ENCODE measurements at regions not wholly inside any gene's neighbourhood (a gene's known extent, or its start where the extent isn't known, plus 50 kb on each side); places are given as distances from the start of the nearest gene placed in this dataset.
A peak's percentile ranks its signal among the peaks of the same experiment; 100 is the strongest.

DNA sequence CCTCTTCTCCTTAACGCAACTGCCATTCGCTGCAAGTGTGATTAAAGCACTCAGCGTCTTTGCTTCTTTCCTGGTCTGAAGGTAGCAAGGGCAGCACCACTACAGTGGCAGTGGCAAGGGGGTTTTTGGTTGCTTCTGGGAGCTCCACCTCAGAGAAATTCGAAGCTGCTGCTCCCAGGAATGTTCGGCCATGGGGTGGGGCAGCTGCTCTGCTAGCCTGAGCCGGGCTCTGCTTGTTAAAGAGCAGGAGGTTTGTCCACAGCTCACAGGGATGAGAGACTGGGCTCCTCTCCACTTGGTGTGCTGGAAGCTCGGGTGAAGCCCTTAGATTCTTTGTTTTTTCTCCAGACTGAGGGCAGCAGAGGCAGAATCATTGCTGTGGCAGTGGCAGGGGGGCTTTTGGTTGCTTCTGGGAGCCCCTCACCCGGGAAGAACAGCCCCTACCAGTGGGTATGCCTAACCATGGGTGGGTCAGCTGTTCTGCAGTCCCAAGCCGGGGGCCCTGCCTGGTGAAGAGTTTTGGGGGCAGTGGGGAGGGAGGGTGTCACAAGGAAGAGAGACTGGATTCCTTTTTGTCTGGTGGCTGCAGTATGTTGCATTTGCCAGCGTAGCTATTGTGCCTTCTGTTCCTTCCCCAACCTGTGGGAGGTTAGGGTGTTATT is 340.2 kb downstream of the AEBP2 start:
- TF ChIP-seq, protein P1, sequence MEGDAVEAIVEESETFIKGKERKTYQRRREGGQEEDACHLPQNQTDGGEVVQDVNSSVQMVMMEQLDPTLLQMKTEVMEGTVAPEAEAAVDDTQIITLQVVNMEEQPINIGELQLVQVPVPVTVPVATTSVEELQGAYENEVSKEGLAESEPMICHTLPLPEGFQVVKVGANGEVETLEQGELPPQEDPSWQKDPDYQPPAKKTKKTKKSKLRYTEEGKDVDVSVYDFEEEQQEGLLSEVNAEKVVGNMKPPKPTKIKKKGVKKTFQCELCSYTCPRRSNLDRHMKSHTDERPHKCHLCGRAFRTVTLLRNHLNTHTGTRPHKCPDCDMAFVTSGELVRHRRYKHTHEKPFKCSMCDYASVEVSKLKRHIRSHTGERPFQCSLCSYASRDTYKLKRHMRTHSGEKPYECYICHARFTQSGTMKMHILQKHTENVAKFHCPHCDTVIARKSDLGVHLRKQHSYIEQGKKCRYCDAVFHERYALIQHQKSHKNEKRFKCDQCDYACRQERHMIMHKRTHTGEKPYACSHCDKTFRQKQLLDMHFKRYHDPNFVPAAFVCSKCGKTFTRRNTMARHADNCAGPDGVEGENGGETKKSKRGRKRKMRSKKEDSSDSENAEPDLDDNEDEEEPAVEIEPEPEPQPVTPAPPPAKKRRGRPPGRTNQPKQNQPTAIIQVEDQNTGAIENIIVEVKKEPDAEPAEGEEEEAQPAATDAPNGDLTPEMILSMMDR (IDR thresholded peaks at IDR 0.05; ENCODE audit: low read depth, low read length, missing control alignments), result no peak
- no peak overlapping the region for H3K4me3 ChIP-seq (ENCODE audit: low read depth, low read length)

DNA sequence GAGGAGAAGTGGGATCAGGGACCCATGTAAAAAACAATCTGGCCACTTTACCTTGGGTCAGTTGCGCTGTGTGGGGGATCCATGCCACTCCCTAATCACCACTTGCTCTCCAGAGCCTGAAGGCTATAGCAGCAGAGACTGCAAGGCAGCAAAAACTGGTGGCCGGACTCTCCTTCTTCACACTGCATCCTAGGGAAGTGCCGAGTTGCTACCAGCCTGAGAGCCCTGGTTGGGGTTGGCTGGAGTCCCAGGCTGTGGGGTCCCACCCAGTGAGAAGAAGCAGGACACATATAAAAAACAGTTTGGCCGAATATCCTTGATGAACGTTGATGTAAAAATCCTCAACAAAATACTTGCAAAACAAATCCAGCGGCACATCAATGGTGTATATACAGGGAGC is 341.2 kb downstream of the AEBP2 start:
- no peak for DNase-seq
- TF ChIP-seq, protein P1 (IDR thresholded peaks at IDR 0.05; ENCODE audit: low read depth, low read length, missing control alignments), result no peak
- in situ Hi-C loops (cut with HindIII; ENCODE audit: low pct_ligation_motif_present, low sequenced_read_pairs), result no loop called here

More for the DNA sequence above, 340.2 kb downstream of the AEBP2 start:
- in situ Hi-C loops (cut with HindIII; ENCODE audit: low pct_ligation_motif_present, low sequenced_read_pairs), result no loop called here
- Histone ChIP-seq H3K27ac (no peak overlapping the region), H3K36me3 (replicated peaks) (no peaks in the 10 kb centered on the region), H3K27me3 (replicated peaks) (no peaks in the 10 kb centered on the region)
- DNase-seq, result no peak

DNA sequence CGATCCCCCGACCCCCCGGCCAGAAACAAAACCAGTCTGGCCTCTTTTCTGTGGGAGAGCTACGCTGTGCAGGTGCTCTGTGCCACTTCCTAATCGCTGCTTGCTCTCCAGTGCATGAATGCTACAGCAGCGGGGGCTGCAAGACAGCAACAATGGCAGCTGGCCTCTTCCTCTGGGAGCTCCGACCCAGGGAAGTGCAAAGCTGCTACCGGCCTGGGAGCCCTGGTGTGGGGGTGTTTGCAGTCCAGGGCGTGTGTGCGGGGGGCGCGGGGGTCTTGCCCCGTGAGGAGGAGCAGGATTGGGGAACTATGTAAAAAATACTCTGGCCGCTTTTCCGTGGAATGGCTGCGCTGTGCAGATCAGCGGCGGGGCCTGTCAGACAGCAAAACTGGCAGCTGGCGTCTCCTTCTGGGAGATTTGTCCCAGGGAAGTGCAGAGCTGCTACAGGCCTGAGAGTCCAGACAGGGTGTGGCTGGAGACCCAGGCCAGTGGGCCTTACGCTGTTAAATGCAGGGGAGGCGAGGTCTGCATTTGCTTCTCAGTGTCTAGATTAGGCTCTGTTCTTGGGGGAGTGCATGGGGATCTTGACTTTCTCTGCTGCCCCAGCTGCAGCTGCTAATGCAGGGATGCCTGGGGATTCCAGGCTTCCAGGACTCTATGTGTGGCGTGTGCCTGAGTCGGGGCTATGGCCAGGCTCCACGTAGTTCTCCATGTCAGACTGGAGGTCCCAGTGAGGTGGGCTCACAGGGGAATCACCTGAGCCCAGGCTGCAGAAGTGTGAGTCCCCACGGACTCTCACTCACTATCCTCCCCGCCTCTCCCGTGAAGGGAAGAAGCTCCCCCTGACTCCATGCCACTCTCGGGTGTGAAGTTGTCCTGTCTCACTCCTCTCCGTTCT is 344.5 kb downstream of the AEBP2 start:
- no peak overlapping the region for H3K27ac ChIP-seq
- H3K36me3 ChIP-seq (replicated peaks), result no peaks in the 10 kb centered on the region
- in situ Hi-C loops (cut with HindIII; ENCODE audit: low pct_ligation_motif_present, low sequenced_read_pairs), result no loop called here
- TF ChIP-seq, protein P1 (IDR thresholded peaks at IDR 0.05; ENCODE audit: low read depth, low read length, missing control alignments), result no peak
- no peaks in the 10 kb centered on the region for H3K27me3 ChIP-seq (replicated peaks)
- H3K4me3 ChIP-seq (ENCODE audit: low read depth, low read length), result peak overlapping the region; percentile 15
- DNase-seq, result no peak

More for the DNA sequence above, 341.2 kb downstream of the AEBP2 start:
- H3K27ac ChIP-seq, result no peak overlapping the region
- H3K36me3 ChIP-seq (replicated peaks), result no peaks in the 10 kb centered on the region
- no peak overlapping the region for H3K4me3 ChIP-seq (ENCODE audit: low read depth, low read length)
- no peaks in the 10 kb centered on the region for H3K27me3 ChIP-seq (replicated peaks)

DNA sequence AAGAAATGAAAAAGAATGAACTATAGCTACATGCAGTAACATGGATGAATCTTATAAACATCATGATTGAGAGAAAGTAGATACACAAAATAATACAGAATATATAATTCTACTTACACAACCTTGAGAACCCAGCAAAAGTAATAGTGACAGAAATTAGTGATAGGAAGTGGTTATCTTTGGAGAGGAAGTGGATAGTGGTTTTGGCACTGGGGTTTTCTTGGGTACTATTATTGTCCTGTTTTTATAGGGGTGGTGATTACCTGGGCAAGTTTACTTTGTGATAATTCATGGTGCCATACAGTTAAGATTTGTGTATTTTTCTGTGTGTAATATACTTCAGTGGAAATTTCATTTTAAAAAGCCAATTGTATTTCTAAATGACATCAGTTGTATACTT is 352.7 kb downstream of the AEBP2 start:
- no peak for DNase-seq
- TF ChIP-seq, protein P1 (IDR thresholded peaks at IDR 0.05; ENCODE audit: low read depth, low read length, missing control alignments), result no peak
- Histone ChIP-seq H3K36me3 (replicated peaks) (no peaks in the 10 kb centered on the region), H3K4me3 (ENCODE audit: low read depth, low read length) (no peak overlapping the region), H3K27ac (no peak overlapping the region), H3K27me3 (replicated peaks) (no peaks in the 10 kb centered on the region)
- in situ Hi-C loops (cut with HindIII; ENCODE audit: low pct_ligation_motif_present, low sequenced_read_pairs), result no loop called here

DNA sequence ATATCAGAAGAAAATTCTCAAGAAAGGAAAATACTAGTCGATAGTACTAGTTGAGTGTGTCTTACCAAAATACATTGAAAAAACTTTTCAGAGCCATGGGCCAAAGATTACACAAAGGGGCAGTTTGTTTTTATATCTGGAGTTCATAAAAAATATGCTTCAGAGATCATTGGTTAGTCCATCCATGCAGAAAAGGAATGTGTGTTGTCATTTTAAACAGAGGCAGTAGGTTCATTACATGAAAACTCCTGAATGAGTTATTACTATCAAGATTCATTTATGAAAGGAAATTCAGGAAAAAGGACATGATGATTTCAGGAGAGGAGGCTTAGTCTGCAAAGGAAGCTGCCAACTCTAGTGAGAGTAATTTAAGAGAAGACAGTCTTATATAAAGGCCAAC is 354.8 kb downstream of the AEBP2 start:
- Histone ChIP-seq H3K27me3 (replicated peaks) (no peaks in the 10 kb centered on the region), H3K36me3 (replicated peaks) (no peaks in the 10 kb centered on the region), H3K4me3 (ENCODE audit: low read depth, low read length) (no peak overlapping the region), H3K27ac (no peak overlapping the region)
- TF ChIP-seq, protein P1 (IDR thresholded peaks at IDR 0.05; ENCODE audit: low read depth, low read length, missing control alignments), result no peak
- no peak for DNase-seq
- in situ Hi-C loops (cut with HindIII; ENCODE audit: low pct_ligation_motif_present, low sequenced_read_pairs), result no loop called here

All from brain microvascular endothelial cell (primary cell).